ENCODE measurements at regions not wholly inside any gene's neighbourhood (a gene's known extent, or its start where the extent isn't known, plus 50 kb on each side); places are given as distances from the start of the nearest gene placed in this dataset.
"Not testable (repeated sequence)": the region's sequence is repeated elsewhere in the genome, so short reads cannot be mapped to it uniquely, and the experiment has no call there.

- ATAC-seq (replicated peaks) (no peak), DNase-seq (no peak)
- Mint-ChIP-seq H3K27me3 (no peaks in the 10 kb centered on the region), H3K4me3 (no peak overlapping the region), H3K4me1 (no peaks in the 10 kb centered on the region), H3K9me3 (no peaks in the 10 kb centered on the region), H3K27ac (no peak overlapping the region), H3K36me3 (no peaks in the 10 kb centered on the region)
Observed at GRCh38 chr12:84416626-84417025, 496.0 kb downstream of the SLC6A15 start.

- no peak for ATAC-seq (replicated peaks)
- DNase-seq, result no peak
- H3K27me3 Mint-ChIP-seq, result no peaks in the 10 kb centered on the region
- no peak overlapping the region for H3K27ac Mint-ChIP-seq
- H3K4me3 Mint-ChIP-seq, result no peak overlapping the region
- no peaks in the 10 kb centered on the region for H3K4me1 Mint-ChIP-seq
- peaks cover 0 to 3% of the 10 kb centered on the region in 2 donors for H3K9me3 Mint-ChIP-seq
- no peaks in the 10 kb centered on the region for H3K36me3 Mint-ChIP-seq
Observed at GRCh38 chr12:84415946-84416345, 496.7 kb downstream of the SLC6A15 start.

- H3K27ac Mint-ChIP-seq, result no peak overlapping the region
- peaks cover 0 to 3% of the 10 kb centered on the region in 2 donors for H3K9me3 Mint-ChIP-seq
- H3K27me3 Mint-ChIP-seq, result no peaks in the 10 kb centered on the region
- ATAC-seq (replicated peaks) (no peak), DNase-seq (no peak)
- H3K36me3 Mint-ChIP-seq, result no peaks in the 10 kb centered on the region
- no peak overlapping the region for H3K4me3 Mint-ChIP-seq
- no peaks in the 10 kb centered on the region for H3K4me1 Mint-ChIP-seq
Observed at GRCh38 chr12:84413656-84414055, 498.9 kb downstream of the SLC6A15 start.

- H3K4me1 Mint-ChIP-seq, result no peaks in the 10 kb centered on the region
- no peaks in the 10 kb centered on the region for H3K27me3 Mint-ChIP-seq
- H3K27ac Mint-ChIP-seq, result no peak overlapping the region
- no peak for DNase-seq
- ATAC-seq (replicated peaks), result no peak
- H3K9me3 Mint-ChIP-seq, result peaks cover 0 to 3% of the 10 kb centered on the region in 2 donors
- no peak overlapping the region for H3K4me3 Mint-ChIP-seq
- no peaks in the 10 kb centered on the region for H3K36me3 Mint-ChIP-seq
Observed at GRCh38 chr12:84412226-84412625, 500.4 kb downstream of the SLC6A15 start.

- peaks cover 2 to 3% of the 10 kb centered on the region in 2 donors for H3K9me3 Mint-ChIP-seq
- ATAC-seq (replicated peaks), result no peak
Observed at GRCh38 chr12:84411031-84411430, 501.6 kb downstream of the SLC6A15 start.

GRCh38 chr12:84408936-84409335 lies 503.7 kb downstream of the SLC6A15 start:
- H3K27me3 Mint-ChIP-seq, result no peaks in the 10 kb centered on the region
- ATAC-seq (replicated peaks) (no peak), DNase-seq (no peak)
- H3K27ac Mint-ChIP-seq, result no peak overlapping the region
- no peak overlapping the region for H3K4me3 Mint-ChIP-seq
- H3K9me3 Mint-ChIP-seq, result peaks cover 3 to 5% of the 10 kb centered on the region in 2 donors
- H3K36me3 Mint-ChIP-seq, result no peaks in the 10 kb centered on the region
- H3K4me1 Mint-ChIP-seq, result no peaks in the 10 kb centered on the region

More at GRCh38 chr12:84411031-84411430, 501.6 kb downstream of the SLC6A15 start:
- H3K27ac Mint-ChIP-seq, result no peak overlapping the region
- no peaks in the 10 kb centered on the region for H3K4me1 Mint-ChIP-seq
- no peaks in the 10 kb centered on the region for H3K36me3 Mint-ChIP-seq
- no peak for DNase-seq
- no peak overlapping the region for H3K4me3 Mint-ChIP-seq
- no peaks in the 10 kb centered on the region for H3K27me3 Mint-ChIP-seq

GRCh38 chr12:84406720-84407119 lies 505.9 kb downstream of the SLC6A15 start:
- H3K4me1 Mint-ChIP-seq; H3K4me3 Mint-ChIP-seq; ATAC-seq (replicated peaks); H3K36me3 Mint-ChIP-seq; H3K27ac Mint-ChIP-seq; H3K9me3 Mint-ChIP-seq; DNase-seq; H3K27me3 Mint-ChIP-seq: not testable (repeated sequence)

GRCh38 chr12:84397846-84398245 lies 514.8 kb downstream of the SLC6A15 start:
- Mint-ChIP-seq H3K4me1 (no peaks in the 10 kb centered on the region), H3K27me3 (no peaks in the 10 kb centered on the region), H3K4me3 (no peak overlapping the region), H3K27ac (no peak overlapping the region), H3K36me3 (no peaks in the 10 kb centered on the region), H3K9me3 (peaks cover 0 to 1% of the 10 kb centered on the region in 2 donors)
- ATAC-seq (replicated peaks) (no peak), DNase-seq (no peak)

GRCh38 chr12:84397263-84397662 lies 515.3 kb downstream of the SLC6A15 start:
- H3K27me3 Mint-ChIP-seq, result no peaks in the 10 kb centered on the region
- no peaks in the 10 kb centered on the region for H3K4me1 Mint-ChIP-seq
- no peak overlapping the region for H3K27ac Mint-ChIP-seq
- H3K36me3 Mint-ChIP-seq, result no peaks in the 10 kb centered on the region
- DNase-seq (no peak), ATAC-seq (replicated peaks) (no peak)
- no peak overlapping the region for H3K4me3 Mint-ChIP-seq
- peaks cover 0 to 1% of the 10 kb centered on the region in 2 donors for H3K9me3 Mint-ChIP-seq

- not testable (repeated sequence) for H3K4me3 Mint-ChIP-seq; H3K4me1 Mint-ChIP-seq; H3K36me3 Mint-ChIP-seq; DNase-seq; H3K27ac Mint-ChIP-seq; ATAC-seq (replicated peaks); H3K9me3 Mint-ChIP-seq; H3K27me3 Mint-ChIP-seq
Observed at GRCh38 chr12:84391176-84391575, 521.4 kb downstream of the SLC6A15 start.

- Mint-ChIP-seq H3K36me3 (no peaks in the 10 kb centered on the region), H3K27ac (no peak overlapping the region), H3K4me3 (no peak overlapping the region), H3K4me1 (no peaks in the 10 kb centered on the region), H3K27me3 (no peaks in the 10 kb centered on the region), H3K9me3 (peaks cover 0 to 7% of the 10 kb centered on the region in 2 donors)
- no peak for ATAC-seq (replicated peaks)
- no peak for DNase-seq
Observed at GRCh38 chr12:84384384-84384783, 528.2 kb downstream of the SLC6A15 start.

GRCh38 chr12:84382486-84382885 lies 530.1 kb downstream of the SLC6A15 start:
- not testable (repeated sequence) for H3K27ac Mint-ChIP-seq; H3K4me1 Mint-ChIP-seq; H3K27me3 Mint-ChIP-seq; DNase-seq; H3K36me3 Mint-ChIP-seq; H3K4me3 Mint-ChIP-seq; ATAC-seq (replicated peaks)
- H3K9me3 Mint-ChIP-seq, result peaks cover 0 to 11% of the 10 kb centered on the region in 2 donors

- H3K27me3 Mint-ChIP-seq, result no peaks in the 10 kb centered on the region
- no peak for DNase-seq
- H3K36me3 Mint-ChIP-seq, result no peaks in the 10 kb centered on the region
- H3K27ac Mint-ChIP-seq, result no peak overlapping the region
- no peak overlapping the region for H3K4me3 Mint-ChIP-seq
- no peaks in the 10 kb centered on the region for H3K4me1 Mint-ChIP-seq
- no peak for ATAC-seq (replicated peaks)
- peaks cover 0 to 5% of the 10 kb centered on the region in 2 donors for H3K9me3 Mint-ChIP-seq
Observed at GRCh38 chr12:84376320-84376719, 536.3 kb downstream of the SLC6A15 start.

- Mint-ChIP-seq H3K4me1 (no peaks in the 10 kb centered on the region), H3K27ac (no peak overlapping the region), H3K9me3 (peaks cover 0 to 4% of the 10 kb centered on the region in 2 donors), H3K27me3 (no peaks in the 10 kb centered on the region), H3K36me3 (no peaks in the 10 kb centered on the region), H3K4me3 (no peak overlapping the region)
- ATAC-seq (replicated peaks) (no peak), DNase-seq (no peak)
Observed at GRCh38 chr12:84375449-84376170, 537.0 kb downstream of the SLC6A15 start.

GRCh38 chr12:84362552-84362897 lies 550.1 kb downstream of the SLC6A15 start:
- Mint-ChIP-seq H3K4me3 (no peak overlapping the region), H3K36me3 (no peaks in the 10 kb centered on the region), H3K4me1 (no peaks in the 10 kb centered on the region), H3K9me3 (no peaks in the 10 kb centered on the region), H3K27ac (no peak overlapping the region), H3K27me3 (no peaks in the 10 kb centered on the region)
- ATAC-seq (replicated peaks) (peak in 1 of 2 donors; percentile 12), DNase-seq (no peak)
